ENCODE measurements at regions not wholly inside any gene's neighbourhood (a gene's known extent, or its start where the extent isn't known, plus 50 kb on each side); places are given as distances from the start of the nearest gene placed in this dataset.

DNA sequence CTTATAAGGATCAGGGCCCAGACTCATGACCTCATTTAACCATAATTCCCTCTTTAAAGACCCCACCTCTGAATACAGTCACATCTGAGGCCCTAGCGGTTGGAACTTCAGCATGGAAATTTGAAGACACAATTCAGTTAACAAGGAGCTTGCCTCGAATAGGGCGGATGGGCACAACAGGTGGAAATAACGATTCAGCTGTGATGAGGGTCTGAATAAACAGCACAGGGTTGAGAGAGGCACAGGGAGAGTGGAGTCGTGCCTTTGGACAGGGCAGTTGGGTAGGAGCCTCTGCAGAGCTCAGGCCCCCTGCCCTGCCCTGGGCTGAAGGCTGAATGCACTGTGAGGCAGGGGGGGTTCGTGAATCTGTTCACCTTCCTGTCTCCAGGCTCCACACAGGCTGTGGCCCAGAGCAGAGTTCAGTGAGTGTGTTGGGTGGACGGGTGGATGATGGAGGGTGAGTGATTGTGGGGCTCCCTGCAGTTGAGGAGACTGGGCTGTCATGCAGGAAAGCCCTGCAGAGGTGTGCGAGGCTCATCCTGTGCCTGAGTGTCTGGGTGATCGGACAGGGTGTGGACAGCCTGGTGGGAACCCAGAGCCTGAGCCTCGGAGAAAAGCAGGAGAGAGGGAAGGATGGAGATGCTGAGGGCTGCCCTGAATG is 243.1 kb downstream of the FOXD2 start (continued):
- TF ChIP-seq SAP30 (IDR thresholded peaks at IDR 0.05; ENCODE audit: insufficient read depth, insufficient replicate concordance, low read length) (no peak), PHF8 (conservative IDR thresholded peaks at IDR 0.05; ENCODE audit: low read depth, low read length) (no peak), KDM1A (IDR thresholded peaks at IDR 0.05; ENCODE audit: borderline replicate concordance, low read length) (no peak), EP300 (IDR thresholded peaks at IDR 0.05; ENCODE audit: borderline replicate concordance in 1 of 2, low read depth in 2 of 2, low read length in 2 of 2) (no peak), ATF2 (IDR thresholded peaks at IDR 0.05; ENCODE audit: low read length) (no peak)

Measured in H1 (cell line).